Mesothelial cell of epicardium (in vitro differentiated cells): ENCODE measurements at regions not wholly inside any gene's neighbourhood (a gene's known extent, or its start where the extent isn't known, plus 50 kb on each side); places are given as distances from the start of the nearest gene placed in this dataset.
"Not testable (repeated sequence)": the region's sequence is repeated elsewhere in the genome, so short reads cannot be mapped to it uniquely, and the experiment has no call there.

Experiments
- DNase-seq, 2 experiments: peaks; one replicate each; pipeline ENCODE4 v3.0.0; 2021; ENCODE audit warnings: low spot score in 2 of 2; ENCODE audit not compliant: unreplicated experiment in 2 of 2
- H3K27ac Mint-ChIP-seq: 2 replicates; pipeline ENCODE4 v1.8.0; 2021; ENCODE audit warnings: mixed read lengths
- H3K27me3 Mint-ChIP-seq: 2 replicates; pipeline ENCODE4 v1.8.0; 2021; ENCODE audit warnings: low read depth, mixed read lengths
- H3K36me3 Mint-ChIP-seq: 2 replicates; pipeline ENCODE4 v1.8.0; 2021; ENCODE audit warnings: mixed read lengths
- H3K4me1 Mint-ChIP-seq: 2 replicates; pipeline ENCODE4 v1.8.0; 2021; ENCODE audit warnings: mixed read lengths
- H3K4me3 Mint-ChIP-seq: 2 replicates; pipeline ENCODE4 v1.8.0; 2021; ENCODE audit warnings: mild to moderate bottlenecking, moderate library complexity, mixed read lengths
- H3K9me3 Mint-ChIP-seq: 2 replicates; pipeline ENCODE4 v1.8.0; 2021; ENCODE audit warnings: mixed read lengths
- TF ChIP-seq, protein P1 (sequence below): fragments of 200-600 bp; sonication (generic); IDR thresholded peaks from one replicate; pipeline ENCODE4 v1.5.0; 2021; ENCODE audit warnings: antibody characterized with exemption; ENCODE audit not compliant: unreplicated experiment

DNA sequence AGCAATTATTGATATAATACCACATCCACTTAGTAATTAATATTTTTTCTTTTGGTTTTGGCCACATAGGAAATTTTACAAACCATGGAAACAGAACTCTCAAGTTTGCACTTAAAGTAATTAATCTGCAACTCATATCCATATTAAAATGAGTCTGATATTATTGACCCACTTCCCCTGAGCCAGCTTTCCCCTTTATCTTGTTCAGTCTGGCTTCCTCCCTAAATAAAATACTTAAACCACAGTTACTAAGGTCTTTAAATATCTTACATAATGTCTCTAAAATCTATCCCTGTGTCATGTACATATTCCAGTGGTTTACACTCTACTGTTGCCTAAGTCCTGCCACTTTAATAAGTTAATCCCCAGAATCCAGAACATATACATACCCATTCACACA, 564.9 kb upstream of the FSHR start:
- TF ChIP-seq, protein P1, sequence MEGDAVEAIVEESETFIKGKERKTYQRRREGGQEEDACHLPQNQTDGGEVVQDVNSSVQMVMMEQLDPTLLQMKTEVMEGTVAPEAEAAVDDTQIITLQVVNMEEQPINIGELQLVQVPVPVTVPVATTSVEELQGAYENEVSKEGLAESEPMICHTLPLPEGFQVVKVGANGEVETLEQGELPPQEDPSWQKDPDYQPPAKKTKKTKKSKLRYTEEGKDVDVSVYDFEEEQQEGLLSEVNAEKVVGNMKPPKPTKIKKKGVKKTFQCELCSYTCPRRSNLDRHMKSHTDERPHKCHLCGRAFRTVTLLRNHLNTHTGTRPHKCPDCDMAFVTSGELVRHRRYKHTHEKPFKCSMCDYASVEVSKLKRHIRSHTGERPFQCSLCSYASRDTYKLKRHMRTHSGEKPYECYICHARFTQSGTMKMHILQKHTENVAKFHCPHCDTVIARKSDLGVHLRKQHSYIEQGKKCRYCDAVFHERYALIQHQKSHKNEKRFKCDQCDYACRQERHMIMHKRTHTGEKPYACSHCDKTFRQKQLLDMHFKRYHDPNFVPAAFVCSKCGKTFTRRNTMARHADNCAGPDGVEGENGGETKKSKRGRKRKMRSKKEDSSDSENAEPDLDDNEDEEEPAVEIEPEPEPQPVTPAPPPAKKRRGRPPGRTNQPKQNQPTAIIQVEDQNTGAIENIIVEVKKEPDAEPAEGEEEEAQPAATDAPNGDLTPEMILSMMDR = no peak
- peaks cover 3% of the 10 kb centered on the region for H3K27me3 Mint-ChIP-seq
- H3K4me3 Mint-ChIP-seq = no peak overlapping the region
- no peaks in the 10 kb centered on the region for H3K36me3 Mint-ChIP-seq
- H3K9me3 Mint-ChIP-seq = no peaks in the 10 kb centered on the region
- no peak for DNase-seq
- peaks cover 18% of the 10 kb centered on the region for H3K4me1 Mint-ChIP-seq
- H3K27ac Mint-ChIP-seq = no peak overlapping the region

DNA sequence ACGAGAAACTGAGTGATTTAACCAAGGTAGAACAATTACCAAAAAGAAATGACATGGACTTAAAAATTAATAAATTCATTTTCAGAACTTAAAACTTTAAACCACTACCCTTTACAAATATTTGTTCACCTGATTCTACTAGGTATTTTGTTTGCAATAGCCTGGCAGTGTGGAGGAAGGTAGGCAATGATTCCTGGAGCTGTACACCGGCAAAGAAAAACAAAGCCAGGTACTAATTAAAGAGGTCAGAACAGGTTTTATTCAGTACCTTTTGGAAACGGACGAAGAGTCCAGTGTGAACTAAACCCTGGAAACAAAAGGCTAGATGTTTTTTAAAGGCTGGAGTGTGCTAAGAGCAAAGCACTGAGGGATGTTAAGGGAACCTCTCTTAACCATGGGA, 561.3 kb upstream of the FSHR start:
- H3K27me3 Mint-ChIP-seq = peaks cover 3% of the 10 kb centered on the region
- no peaks in the 10 kb centered on the region for H3K36me3 Mint-ChIP-seq
- no peak for DNase-seq
- H3K27ac Mint-ChIP-seq = no peak overlapping the region
- TF ChIP-seq, protein P1 = no peak
- H3K4me3 Mint-ChIP-seq = no peak overlapping the region
- H3K9me3 Mint-ChIP-seq = no peaks in the 10 kb centered on the region
- peaks cover 38% of the 10 kb centered on the region for H3K4me1 Mint-ChIP-seq

DNA sequence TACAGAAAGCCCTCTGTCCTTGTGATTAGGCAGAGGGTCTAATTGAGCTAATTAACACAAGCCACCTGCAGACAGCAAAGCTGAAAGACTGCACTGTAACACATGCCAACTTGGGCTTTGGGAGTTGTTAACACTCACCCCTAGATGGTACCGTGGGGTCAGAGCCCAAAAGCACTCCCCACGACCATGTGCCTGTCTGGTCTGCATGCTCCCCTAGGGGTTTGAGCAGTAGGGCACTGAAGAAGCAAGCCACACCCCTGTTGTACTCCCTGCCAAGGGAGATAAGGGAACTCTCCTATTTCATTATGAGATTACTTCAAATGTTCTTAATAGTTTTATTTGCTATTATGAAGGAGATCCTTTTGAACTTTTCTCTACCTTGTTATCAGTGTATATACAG, 560.1 kb upstream of the FSHR start:
- Mint-ChIP-seq H3K9me3 (no peaks in the 10 kb centered on the region), H3K4me1 (peaks cover 38% of the 10 kb centered on the region), H3K36me3 (no peaks in the 10 kb centered on the region), H3K4me3 (no peak overlapping the region), H3K27me3 (peaks cover 2% of the 10 kb centered on the region), H3K27ac (no peak overlapping the region)
- no peak for DNase-seq
- TF ChIP-seq, protein P1 = no peak

DNA sequence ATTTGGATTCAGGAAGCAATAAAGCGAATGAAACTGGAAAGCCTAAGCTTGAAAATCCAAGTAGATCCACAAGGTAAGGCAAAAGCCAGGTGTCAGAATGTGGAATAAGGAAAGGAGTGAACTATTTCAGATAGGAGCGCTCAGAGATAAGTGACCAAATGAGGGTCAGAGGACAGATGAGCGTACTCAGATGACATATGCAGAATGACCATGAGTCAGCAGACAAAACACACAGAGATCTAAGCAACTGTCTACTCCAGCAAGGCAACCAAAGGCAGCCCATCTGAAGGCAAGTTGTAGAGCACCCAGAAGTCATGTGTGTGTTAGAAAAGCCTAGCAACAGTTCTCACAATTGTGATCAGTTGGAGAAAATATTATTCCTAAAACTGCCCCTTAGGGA, 548.4 kb upstream of the FSHR start:
- Mint-ChIP-seq H3K9me3 (no peaks in the 10 kb centered on the region), H3K4me3 (no peak overlapping the region), H3K4me1 (peaks cover 4% of the 10 kb centered on the region), H3K36me3 (no peaks in the 10 kb centered on the region), H3K27me3 (no peaks in the 10 kb centered on the region), H3K27ac (no peak overlapping the region)
- TF ChIP-seq, protein P1 = no peak
- no peak for DNase-seq

GRCh38 chr2:49693961-49694360, 539.6 kb upstream of the FSHR start:
- Mint-ChIP-seq H3K27ac (no peak overlapping the region), H3K4me3 (no peak overlapping the region), H3K9me3 (peaks cover 9% of the 10 kb centered on the region), H3K4me1 (no peaks in the 10 kb centered on the region), H3K36me3 (peaks cover 2% of the 10 kb centered on the region), H3K27me3 (no peaks in the 10 kb centered on the region)
- no peak for DNase-seq
- TF ChIP-seq, protein P1 = no peak

GRCh38 chr2:49692022-49692421, 537.7 kb upstream of the FSHR start:
- H3K27ac Mint-ChIP-seq, H3K4me3 Mint-ChIP-seq, H3K27me3 Mint-ChIP-seq, H3K36me3 Mint-ChIP-seq, H3K9me3 Mint-ChIP-seq, DNase-seq: not testable (repeated sequence)
- peaks cover 11% of the 10 kb centered on the region for H3K4me1 Mint-ChIP-seq
